ENCODE measurements at regions not wholly inside any gene's neighbourhood (a gene's known extent, or its start where the extent isn't known, plus 50 kb on each side); places are given as distances from the start of the nearest gene placed in this dataset.

DNA sequence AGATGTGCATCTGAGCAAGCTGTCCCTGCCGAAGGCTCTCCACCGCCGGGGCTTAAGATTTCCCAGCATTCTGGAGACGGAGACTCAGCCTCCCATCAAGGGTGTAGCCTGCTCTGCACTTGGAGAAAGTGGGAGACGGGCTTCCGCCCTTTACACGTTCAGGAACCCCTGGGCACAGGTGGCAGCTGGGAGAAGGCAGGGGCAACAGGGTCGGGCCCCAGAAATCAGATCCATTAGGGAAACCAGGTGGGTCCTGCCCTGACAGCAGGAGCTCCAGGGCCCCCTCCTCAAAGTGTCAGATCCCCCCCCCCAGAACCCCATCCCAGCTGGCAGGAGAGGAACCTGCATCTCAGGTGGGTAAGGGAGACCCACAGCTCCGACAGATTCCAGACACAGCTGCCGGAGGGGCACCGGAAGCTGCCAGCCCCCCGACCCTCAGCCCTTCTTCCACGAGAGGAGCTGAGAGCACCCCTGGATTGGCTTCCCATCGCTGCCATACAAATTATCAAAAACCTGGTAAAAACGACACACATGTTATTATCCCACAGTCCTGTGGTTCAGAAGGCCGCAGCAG lies 236.6 kb downstream of the NPHP4 start:
- TF ChIP-seq, protein P1, sequence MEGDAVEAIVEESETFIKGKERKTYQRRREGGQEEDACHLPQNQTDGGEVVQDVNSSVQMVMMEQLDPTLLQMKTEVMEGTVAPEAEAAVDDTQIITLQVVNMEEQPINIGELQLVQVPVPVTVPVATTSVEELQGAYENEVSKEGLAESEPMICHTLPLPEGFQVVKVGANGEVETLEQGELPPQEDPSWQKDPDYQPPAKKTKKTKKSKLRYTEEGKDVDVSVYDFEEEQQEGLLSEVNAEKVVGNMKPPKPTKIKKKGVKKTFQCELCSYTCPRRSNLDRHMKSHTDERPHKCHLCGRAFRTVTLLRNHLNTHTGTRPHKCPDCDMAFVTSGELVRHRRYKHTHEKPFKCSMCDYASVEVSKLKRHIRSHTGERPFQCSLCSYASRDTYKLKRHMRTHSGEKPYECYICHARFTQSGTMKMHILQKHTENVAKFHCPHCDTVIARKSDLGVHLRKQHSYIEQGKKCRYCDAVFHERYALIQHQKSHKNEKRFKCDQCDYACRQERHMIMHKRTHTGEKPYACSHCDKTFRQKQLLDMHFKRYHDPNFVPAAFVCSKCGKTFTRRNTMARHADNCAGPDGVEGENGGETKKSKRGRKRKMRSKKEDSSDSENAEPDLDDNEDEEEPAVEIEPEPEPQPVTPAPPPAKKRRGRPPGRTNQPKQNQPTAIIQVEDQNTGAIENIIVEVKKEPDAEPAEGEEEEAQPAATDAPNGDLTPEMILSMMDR (IDR thresholded peaks at IDR 0.05) = no peak
- no peak for TF ChIP-seq POLR2A (IDR thresholded peaks at IDR 0.05)

Measured in lower leg skin (tissue), 3 donors.